Activated gamma-delta T cell treated with Interleukin-2 at 50 U/mL for 16 hours (primary cell): ENCODE measurements at regions not wholly inside any gene's neighbourhood (a gene's known extent, or its start where the extent isn't known, plus 50 kb on each side); places are given as distances from the start of the nearest gene placed in this dataset.

Experiments
- DNase-seq: peaks from one replicate; pipeline ENCODE4 v3.0.0-alpha.2; 2020

DNA sequence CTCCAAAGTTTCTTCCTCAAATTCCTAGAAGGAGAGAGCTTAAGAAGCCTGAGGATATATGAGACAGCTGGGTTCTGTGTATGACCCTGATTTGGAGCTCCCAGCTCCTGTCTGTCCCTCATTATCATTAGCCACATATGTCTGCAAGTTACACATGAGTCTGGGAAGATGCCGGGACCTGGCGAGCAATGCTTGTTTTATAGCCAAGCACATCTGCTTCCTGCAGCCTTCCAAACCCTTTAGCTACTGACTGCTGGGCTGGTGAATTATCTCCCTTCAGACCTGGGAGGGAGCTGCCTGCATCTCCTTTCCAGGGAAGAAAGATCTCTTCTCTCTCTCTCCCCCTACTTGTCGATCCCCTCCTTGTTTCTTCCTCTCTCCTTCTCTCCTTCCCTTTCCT, 556.7 kb upstream of the BOD1L1 start:
- no peak for DNase-seq

DNA sequence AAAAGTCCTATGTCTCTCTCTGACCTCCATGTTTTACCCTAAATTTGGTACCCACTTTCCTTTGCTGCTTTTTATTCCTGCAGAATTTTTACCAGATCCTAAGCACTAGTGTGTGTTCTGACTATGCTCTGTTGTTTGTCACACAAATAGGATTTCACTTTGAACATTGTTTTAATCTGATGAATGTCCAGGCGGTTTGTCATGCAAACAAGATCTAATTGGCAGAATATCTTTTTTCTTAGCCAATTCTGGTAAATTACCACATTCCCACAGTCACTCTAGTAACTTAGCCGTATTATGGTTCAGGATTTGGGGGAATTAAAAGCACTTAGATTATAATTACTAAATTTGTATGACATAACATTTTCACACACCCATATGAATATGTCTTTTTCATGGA, 557.2 kb upstream of the BOD1L1 start:
- no peak for DNase-seq

- DNase-seq: no peak
Observed at GRCh38 chr4:14188214-14188613, 560.7 kb upstream of the BOD1L1 start.

DNA sequence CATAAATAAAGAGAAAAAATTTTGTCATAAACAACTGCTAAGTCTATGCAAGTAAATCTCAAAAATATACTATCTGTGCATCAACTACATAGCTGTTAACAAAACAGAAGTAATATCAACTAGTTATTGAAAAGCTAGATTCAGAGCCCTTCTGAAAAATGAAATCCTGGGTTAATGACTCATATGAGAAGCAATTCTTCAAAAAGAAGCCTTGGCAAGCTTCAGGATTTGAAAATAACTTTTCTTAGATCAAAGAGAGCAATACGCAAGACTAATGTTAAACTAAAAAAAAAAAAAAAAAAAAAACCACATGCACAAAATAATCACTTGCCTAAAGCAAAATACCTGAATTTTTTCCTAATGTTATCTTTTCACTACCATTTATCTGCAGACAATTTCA, 566.1 kb upstream of the BOD1L1 start:
- no peak for DNase-seq

- no peak for DNase-seq
Observed at GRCh38 chr4:14196131-14196530, 568.6 kb upstream of the BOD1L1 start.

- DNase-seq: no peak
Observed at GRCh38 chr4:14215116-14215770, 587.7 kb upstream of the BOD1L1 start.

- no peak for DNase-seq
Observed at GRCh38 chr4:14217401-14217800, 589.9 kb upstream of the BOD1L1 start.

- no peak for DNase-seq
Observed at GRCh38 chr4:14218641-14219040, 591.1 kb upstream of the BOD1L1 start.

DNA sequence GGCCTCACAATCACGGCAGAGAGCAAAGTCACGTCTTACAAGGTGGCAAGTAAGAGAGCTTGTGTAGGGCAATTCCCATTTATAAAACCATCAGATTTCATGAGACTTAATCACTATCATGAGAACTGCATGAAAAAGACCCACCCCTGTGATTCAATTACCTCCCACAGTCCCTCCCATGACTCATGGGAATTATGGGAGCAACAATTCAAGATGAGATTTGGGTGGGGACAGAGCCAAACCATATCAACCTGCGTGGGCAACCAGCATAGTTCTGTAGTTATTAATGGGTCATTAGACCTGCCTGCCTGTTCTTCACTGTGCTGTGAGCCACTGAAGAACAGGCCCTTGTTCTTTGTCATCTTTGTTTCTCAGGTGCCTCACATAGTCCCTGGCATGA, 593.7 kb upstream of the BOD1L1 start:
- no peak for DNase-seq

GRCh38 chr4:14222377-14223029, 595.0 kb upstream of the BOD1L1 start:
- DNase-seq: no peak

DNA sequence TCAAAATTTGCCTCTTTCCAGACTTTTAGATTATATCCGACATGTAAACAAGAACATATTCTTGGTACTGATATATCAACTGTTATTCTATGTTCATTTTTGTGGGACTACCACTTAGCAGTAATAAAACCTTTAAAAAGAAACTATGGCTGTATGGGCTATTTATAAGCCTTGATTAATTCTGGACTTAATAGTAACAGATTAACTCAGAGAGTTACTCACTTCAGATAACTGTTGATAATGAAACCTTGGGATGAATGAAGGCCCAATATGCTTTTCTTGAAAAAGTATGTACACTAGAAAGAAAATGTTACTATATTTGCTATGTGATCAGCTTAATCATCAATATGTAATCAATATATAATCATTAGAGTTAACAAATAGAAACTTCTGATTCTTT, 595.9 kb upstream of the BOD1L1 start:
- DNase-seq: no peak

DNA sequence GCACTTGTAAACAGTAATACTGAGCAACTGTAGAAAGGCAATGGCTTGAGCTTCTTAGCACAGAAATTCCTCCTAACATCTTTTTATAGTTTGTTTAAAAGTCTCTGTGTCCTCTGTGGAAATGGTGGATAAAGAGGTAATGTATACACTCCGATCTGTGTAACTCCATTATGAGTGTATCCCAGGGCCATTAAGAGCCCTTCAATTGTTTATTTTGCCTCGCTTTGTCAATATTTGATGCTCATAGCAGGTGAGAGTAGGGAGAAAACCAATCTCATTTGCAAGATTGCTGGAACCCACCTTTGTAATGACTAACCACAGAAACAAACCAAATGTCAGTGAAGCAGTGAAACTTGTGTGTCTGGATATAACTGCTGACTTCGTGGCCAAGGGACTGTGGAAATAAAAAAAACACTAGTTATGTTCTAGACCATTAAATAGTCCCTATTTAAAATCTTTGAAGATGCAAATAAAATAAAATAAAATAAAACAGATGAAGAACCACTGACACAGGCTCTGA, 598.2 kb upstream of the BOD1L1 start:
- no peak for DNase-seq

GRCh38 chr4:14233126-14233525, 605.6 kb upstream of the BOD1L1 start:
- no peak for DNase-seq

- no peak for DNase-seq
Observed at GRCh38 chr4:14234307-14234706, 606.8 kb upstream of the BOD1L1 start.

DNA sequence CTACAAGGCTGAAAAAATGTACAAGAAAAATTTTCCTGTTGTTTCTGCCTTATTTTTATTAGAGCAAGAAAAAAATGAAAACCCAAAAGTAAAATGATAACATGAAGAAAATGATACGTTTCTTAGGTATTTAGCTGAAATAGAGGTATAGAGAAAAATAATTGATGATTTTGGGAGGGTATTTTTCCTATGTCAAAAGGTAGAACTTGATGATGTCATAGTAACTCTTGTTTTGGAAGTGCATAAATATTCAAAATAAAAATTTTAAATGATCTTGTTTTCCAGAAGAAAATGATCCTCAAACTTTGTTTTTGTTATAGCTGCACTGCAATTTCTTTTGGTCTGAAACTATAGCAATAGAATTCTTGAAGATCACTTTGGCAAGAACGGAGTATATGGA, 608.8 kb upstream of the BOD1L1 start:
- no peak for DNase-seq

GRCh38 chr4:14237911-14238310, 610.4 kb upstream of the BOD1L1 start:
- no peak for DNase-seq

DNA sequence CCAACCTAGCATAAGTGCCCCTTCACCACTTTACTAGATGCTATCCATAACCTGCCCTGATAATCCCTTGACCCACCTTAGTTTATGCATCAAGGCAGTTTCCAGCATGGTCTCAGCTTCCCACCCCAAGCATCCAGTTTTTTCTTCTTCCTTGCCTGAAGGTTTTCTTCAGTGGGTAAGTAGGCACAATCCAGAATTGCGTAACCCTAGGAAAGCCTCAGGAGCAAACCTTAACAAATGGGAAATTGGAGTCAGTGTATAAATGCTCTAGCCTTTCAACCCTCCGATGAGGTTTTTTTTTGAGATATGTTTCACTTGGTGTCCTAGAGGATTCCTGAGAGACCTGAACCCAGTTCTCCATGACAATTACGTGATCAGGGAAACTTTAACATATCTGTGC, 614.0 kb upstream of the BOD1L1 start:
- no peak for DNase-seq

DNA sequence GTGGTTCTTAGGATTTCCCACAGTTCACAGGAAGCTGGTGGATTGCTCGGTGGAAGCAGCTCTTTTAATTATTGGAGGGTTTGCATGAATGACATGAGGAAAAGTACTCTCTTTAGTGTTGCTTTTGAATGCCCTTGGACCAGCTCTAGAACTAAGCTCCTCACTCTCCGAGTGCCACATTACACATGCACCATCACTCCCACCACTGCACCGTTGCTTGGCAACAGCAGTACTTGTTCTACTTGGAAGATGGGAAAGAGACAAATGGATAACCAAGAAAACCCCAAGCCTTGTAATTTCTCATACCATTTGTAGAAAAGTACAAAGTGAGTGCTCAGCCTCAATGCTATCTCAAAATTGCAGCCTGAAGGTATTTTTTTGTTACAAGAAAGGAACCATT, 620.2 kb upstream of the BOD1L1 start:
- DNase-seq: no peak

GRCh38 chr4:14249226-14249625, 621.7 kb upstream of the BOD1L1 start:
- no peak for DNase-seq

GRCh38 chr4:14254252-14254651, 626.7 kb upstream of the BOD1L1 start:
- no peak for DNase-seq

- no peak for DNase-seq
Observed at GRCh38 chr4:14254926-14255325, 627.4 kb upstream of the BOD1L1 start.

GRCh38 chr4:14257903-14258302, 630.4 kb upstream of the BOD1L1 start:
- DNase-seq: no peak

DNA sequence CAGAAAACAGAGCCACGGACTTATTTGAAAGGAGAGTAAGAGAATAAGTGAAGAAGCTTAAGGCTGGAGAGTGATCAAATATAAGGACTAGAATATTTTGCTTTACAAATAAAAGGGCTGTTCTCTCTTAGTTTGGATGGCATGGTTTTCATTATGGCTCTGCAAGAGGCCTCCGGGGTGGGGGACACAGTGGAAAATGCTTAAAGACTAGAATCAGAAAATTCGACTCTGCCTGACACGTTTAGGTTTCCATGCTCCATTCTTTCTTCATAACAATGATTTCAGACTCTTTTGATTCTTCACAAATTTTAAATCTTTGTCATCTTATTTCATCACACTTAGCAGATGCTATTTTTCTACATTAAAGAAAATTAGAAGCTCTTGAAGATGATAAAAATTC, 632.4 kb upstream of the BOD1L1 start:
- no peak for DNase-seq

DNA sequence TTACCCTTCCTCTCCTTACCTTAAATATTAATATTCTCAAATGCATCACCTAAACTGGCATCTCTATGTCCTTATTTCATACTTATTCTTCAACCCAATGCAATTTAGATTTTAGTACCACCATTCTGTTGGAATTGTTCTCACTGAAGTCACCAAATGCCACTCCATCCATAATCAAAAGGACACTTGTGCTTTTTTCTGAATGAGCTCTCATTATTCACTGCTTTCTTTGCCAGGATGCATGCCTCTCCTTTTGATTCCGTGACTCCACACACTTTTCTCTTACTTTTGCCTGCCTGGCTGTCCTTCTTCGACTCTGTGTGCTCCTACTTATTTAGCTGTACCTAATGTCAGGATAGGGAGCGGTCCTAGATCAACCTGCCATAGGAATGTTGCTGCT, 633.1 kb upstream of the BOD1L1 start:
- no peak for DNase-seq

- DNase-seq: no peak
Observed at GRCh38 chr4:14262221-14262620, 634.7 kb upstream of the BOD1L1 start.
